Kidney (tissue), 13 donors: ENCODE measurements at regions not wholly inside any gene's neighbourhood (a gene's known extent, or its start where the extent isn't known, plus 50 kb on each side); places are given as distances from the start of the nearest gene placed in this dataset.
"Not testable (repeated sequence)": the region's sequence is repeated elsewhere in the genome, so short reads cannot be mapped to it uniquely, and the experiment has no call there.

ENCODE experiments used
- DNase-seq, 5 donors: peaks; one replicate each; pipeline ENCODE4 v3.0.0-alpha.2; 2013 to 2020
- FAIRE-seq: peaks from 2 replicates; lab custom pipeline; 2012; peaks lifted over from hg19 to GRCh38; lab: Jason Lieb, UNC
- H3K27ac ChIP-seq, 2 donors: one replicate each; pipeline ENCODE4 v1.7.0; 2013; ENCODE audit warnings: low read depth in 2 of 2, low read length in 2 of 2, inconsistent platforms in 1 of 2
- H3K27me3 ChIP-seq: one replicate; pipeline ENCODE4 v1.7.1; 2013; ENCODE audit warnings: low read length, inconsistent platforms; ENCODE audit not compliant: control insufficient read depth, insufficient read depth
- H3K36me3 ChIP-seq, 3 donors: one replicate each; pipeline versions ENCODE4 v1.7.0 to v1.7.1; 2013; ENCODE audit warnings: low read length in 3 of 3, control low read depth in 1 of 3, inconsistent platforms in 1 of 3; ENCODE audit not compliant: insufficient read depth in 3 of 3, control insufficient read depth in 2 of 3
- H3K4me1 ChIP-seq, 3 donors: one replicate each; pipeline versions ENCODE4 v1.7.0 to v1.7.1; 2013; ENCODE audit warnings: low read length in 3 of 3, inconsistent platforms in 1 of 3, low read depth in 1 of 3; ENCODE audit not compliant: control insufficient read depth in 2 of 3, insufficient read depth in 2 of 3
- H3K4me3 ChIP-seq, 3 donors: one replicate each; pipeline versions ENCODE4 v1.7.0 to v1.8.1; 2013; ENCODE audit warnings: low read length in 3 of 3, control low read depth in 1 of 3, inconsistent platforms in 1 of 3
- H3K9ac ChIP-seq, 3 donors: one replicate each; pipeline versions ENCODE4 v1.7.0 to v1.7.1; 2013; ENCODE audit warnings: low read length in 3 of 3, control low read depth in 1 of 3, inconsistent platforms in 1 of 3
- H3K9me3 ChIP-seq, 3 donors: one replicate each; pipeline versions ENCODE4 v1.7.0 to v1.7.1; 2013; ENCODE audit warnings: low read length in 3 of 3, control low read depth in 1 of 3, inconsistent platforms in 1 of 3; ENCODE audit not compliant: control insufficient read depth in 2 of 3, insufficient read depth in 1 of 3
- intact Hi-C: fragments of 100-400 bp; cut with DNase I; formaldehyde crosslinking; loops from one replicate; pipeline ENCODE4 v1.11.1; 2022
- TF ChIP-seq, protein P1 (sequence below): IDR thresholded peaks from 3 replicates; pipeline ENCODE4 v1.5.1; 2012; ENCODE audit warnings: mild to moderate bottlenecking, moderate library complexity, borderline replicate concordance; ENCODE audit not compliant: insufficient read depth; ENCODE audit errors: extremely low read depth
- donor health status: control.
- donor health status: control.
- donor health status: control.
- donor health status: control.
- donor health status: control.
- donor health status: DM: yes; HTN: yes; CAD: no.
- donor health status: Normal renal cell carcinoma (clear cell type).

- DNase-seq = no peak
- H3K9me3 ChIP-seq = no peaks in the 10 kb centered on the region
- no peaks in the 10 kb centered on the region for H3K36me3 ChIP-seq
- intact Hi-C loops = no loop called here
- TF ChIP-seq, protein P1, sequence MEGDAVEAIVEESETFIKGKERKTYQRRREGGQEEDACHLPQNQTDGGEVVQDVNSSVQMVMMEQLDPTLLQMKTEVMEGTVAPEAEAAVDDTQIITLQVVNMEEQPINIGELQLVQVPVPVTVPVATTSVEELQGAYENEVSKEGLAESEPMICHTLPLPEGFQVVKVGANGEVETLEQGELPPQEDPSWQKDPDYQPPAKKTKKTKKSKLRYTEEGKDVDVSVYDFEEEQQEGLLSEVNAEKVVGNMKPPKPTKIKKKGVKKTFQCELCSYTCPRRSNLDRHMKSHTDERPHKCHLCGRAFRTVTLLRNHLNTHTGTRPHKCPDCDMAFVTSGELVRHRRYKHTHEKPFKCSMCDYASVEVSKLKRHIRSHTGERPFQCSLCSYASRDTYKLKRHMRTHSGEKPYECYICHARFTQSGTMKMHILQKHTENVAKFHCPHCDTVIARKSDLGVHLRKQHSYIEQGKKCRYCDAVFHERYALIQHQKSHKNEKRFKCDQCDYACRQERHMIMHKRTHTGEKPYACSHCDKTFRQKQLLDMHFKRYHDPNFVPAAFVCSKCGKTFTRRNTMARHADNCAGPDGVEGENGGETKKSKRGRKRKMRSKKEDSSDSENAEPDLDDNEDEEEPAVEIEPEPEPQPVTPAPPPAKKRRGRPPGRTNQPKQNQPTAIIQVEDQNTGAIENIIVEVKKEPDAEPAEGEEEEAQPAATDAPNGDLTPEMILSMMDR = no peak
- H3K27ac ChIP-seq = no peak overlapping the region
- H3K4me3 ChIP-seq = no peak overlapping the region
- H3K4me1 ChIP-seq = no peaks in the 10 kb centered on the region
- no peak overlapping the region for H3K9ac ChIP-seq
- H3K27me3 ChIP-seq = no peaks in the 10 kb centered on the region
- FAIRE-seq = no peak
Observed at GRCh38 chr11:90590286-90590685, 367.4 kb upstream of the CHORDC1 start.

- H3K9ac ChIP-seq = no peak overlapping the region
- no peak for FAIRE-seq
- no peaks in the 10 kb centered on the region for H3K9me3 ChIP-seq
- H3K36me3 ChIP-seq = no peaks in the 10 kb centered on the region
- H3K27ac ChIP-seq = no peak overlapping the region
- H3K4me1 ChIP-seq = no peaks in the 10 kb centered on the region
- TF ChIP-seq, protein P1 = no peak
- no peak for DNase-seq
- H3K4me3 ChIP-seq = no peak overlapping the region
- intact Hi-C loops = no loop called here
- no peaks in the 10 kb centered on the region for H3K27me3 ChIP-seq
Observed at GRCh38 chr11:90589735-90590134, 366.9 kb upstream of the CHORDC1 start.

DNA sequence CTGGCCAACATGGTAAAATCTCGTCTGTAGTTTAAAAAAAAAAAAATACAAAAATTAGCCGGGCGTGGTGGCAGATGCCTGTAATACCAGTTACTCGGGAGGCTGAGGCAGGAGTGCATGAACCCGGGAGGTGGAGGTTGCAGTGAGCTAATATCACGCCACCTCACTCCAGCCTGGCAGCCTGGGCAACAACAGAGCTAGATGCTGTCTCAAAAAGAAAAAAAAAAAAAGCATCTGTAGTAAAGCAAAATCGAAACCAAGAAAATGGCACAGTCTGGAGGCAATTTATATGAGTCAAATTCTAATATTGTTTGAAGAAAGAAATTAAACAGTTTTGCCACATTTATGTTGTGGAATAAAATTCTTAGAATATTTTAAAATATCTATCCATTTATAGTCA, 365.0 kb upstream of the CHORDC1 start:
- Histone ChIP-seq H3K27me3 (no peaks in the 10 kb centered on the region), H3K4me1 (no peaks in the 10 kb centered on the region), H3K4me3 (no peak overlapping the region), H3K27ac (no peak overlapping the region), H3K36me3 (no peaks in the 10 kb centered on the region), H3K9me3 (no peaks in the 10 kb centered on the region), H3K9ac (no peak overlapping the region)
- intact Hi-C loops = no loop called here
- no peak for DNase-seq
- FAIRE-seq = no peak
- TF ChIP-seq, protein P1 = no peak

DNA sequence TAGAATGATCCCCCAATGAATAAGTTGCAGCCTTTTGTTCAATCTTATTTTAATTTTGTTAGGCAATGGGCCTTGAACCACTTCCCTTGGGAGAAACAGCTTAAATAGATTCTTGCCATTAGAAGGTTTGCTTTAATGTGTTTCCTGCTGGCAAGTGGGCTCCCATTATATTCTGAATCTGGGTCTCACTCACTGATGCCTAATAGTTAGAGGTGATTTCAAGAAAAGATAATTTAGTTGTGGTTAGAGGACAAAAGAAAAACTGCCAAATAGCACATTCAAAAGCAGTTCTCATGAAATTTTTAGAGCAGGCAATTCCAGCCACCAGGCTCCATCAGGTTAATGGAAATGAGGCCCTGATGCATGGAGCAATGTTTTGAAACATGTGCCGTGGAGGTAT, 362.6 kb upstream of the CHORDC1 start:
- Histone ChIP-seq H3K27ac (no peak overlapping the region), H3K27me3 (no peaks in the 10 kb centered on the region), H3K36me3 (no peaks in the 10 kb centered on the region), H3K9me3 (no peaks in the 10 kb centered on the region), H3K4me1 (no peaks in the 10 kb centered on the region), H3K9ac (no peak overlapping the region), H3K4me3 (no peak overlapping the region)
- FAIRE-seq = no peak
- intact Hi-C loops = no loop called here
- TF ChIP-seq, protein P1 = no peak
- DNase-seq = no peak

- H3K9me3 ChIP-seq, H3K27ac ChIP-seq, H3K9ac ChIP-seq, H3K27me3 ChIP-seq, H3K4me3 ChIP-seq, DNase-seq, H3K36me3 ChIP-seq, intact Hi-C loops, FAIRE-seq, H3K4me1 ChIP-seq: not testable (repeated sequence)
Observed at GRCh38 chr11:90582999-90583398, 360.1 kb upstream of the CHORDC1 start.
